Stimulated activated CD4-positive, alpha-beta T cell treated with anti-CD3 and anti-CD28 coated beads, Interleukin-15, amount 100 ng/mL, for 48 hours (primary cell): ENCODE measurements at regions not wholly inside any gene's neighbourhood (a gene's known extent, or its start where the extent isn't known, plus 50 kb on each side); places are given as distances from the start of the nearest gene placed in this dataset.

Experiments
- DNase-seq, 2 donors: peaks; one replicate each; pipeline ENCODE4 v3.0.0-alpha.2; 2020; ENCODE audit warnings: low read depth in 2 of 2

DNA sequence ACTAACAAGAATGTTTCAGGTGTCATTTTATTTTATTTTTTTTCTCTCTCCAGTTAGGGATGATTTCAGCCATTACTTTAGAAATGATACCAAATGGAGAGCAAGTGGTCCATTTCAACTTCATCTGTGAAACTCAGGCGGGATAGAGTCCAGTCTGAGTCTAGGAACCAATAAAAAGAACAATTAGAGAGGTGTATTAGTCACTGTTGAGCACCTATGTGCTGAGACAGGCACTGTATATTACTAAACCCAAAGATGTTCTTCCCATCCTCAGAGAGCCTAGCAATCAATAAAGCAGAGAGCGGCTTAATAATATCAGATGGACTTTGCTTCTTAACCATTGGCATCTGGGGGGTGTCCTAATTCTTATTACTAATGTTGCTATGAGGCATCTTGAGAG lies 410.3 kb upstream of the SLC24A2 start:
- no peak for DNase-seq

DNA sequence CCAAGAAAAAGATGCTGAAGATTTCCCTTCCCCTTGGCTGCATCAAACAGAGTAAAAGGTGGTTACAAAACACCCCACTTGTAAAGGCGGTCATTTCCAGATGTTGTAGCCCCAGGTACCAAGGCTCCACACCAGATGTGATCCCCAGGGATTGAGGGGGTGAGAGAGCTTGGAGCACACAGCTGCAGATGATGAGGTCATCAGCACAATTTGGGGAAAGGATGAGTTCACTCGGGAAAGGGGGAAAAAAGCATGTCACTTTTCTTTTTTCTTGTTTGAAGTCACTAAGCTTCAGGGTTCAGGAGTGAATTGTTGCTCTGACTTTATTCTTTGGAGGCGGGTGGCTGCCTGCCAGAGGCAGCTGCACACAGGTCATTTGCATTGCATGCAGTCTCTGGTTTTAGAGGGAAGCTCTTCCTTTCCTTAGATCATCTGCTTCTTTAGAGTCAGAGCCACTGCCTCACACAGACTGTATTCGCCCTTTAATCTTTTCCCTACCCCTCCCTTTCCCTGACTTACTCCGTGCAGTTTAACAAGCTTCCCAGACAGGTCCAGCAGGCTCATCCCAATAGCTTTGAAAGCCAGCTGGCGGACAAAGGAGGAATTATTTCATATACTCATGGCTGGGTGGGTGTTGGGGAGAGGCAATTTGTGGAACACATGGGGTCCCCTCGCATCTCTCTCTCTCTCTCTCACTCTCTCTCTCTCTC lies 409.3 kb upstream of the SLC24A2 start:
- no peak for DNase-seq

DNA sequence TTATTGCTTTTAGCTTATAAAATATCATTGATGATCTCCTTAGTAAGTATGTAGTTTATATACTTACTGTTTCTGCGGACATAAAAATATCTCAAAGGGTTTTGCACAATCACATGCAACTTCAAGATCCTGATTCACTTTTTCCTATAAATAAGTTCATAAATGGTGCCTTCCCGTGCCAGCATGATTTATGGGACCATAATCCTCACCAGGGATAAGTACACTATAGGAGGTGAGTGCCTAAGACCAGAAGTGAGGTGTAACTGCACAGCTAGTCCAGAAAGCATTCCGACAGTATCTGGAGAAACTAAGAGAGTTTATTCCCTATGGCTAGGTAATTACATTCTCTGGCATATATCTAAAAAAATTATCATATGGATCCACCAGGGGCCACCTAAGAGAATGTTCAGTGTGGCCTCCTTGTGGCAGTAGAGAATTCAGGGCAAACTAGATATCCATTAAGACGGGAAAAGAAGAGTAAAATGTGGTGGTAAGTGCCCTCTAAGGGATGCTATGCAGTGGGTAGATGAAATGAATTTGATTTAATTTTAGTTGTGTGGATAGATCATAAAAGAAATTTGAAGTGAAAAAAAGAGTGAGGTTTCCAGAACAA lies 402.5 kb upstream of the SLC24A2 start:
- DNase-seq = no peak

DNA sequence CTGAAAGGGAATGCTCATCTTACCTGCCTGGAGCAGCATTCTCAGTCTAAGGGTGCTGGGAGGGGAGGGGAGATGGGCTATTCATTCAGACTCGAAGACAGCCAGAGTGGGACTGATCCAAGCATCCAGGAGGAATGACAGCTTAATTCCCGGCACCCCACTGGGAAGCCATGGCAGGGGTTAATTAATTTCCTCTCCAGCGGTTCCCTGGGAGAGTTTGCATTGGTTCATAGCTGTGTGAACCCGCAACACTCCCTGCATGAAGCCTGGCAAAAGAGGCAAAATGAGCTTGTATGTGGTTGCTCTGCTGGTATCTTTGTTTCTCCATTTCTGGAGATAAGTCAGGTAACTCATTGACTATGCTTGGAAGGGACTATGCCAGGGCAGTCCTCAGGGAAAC lies 401.0 kb upstream of the SLC24A2 start:
- DNase-seq = no peak

DNA sequence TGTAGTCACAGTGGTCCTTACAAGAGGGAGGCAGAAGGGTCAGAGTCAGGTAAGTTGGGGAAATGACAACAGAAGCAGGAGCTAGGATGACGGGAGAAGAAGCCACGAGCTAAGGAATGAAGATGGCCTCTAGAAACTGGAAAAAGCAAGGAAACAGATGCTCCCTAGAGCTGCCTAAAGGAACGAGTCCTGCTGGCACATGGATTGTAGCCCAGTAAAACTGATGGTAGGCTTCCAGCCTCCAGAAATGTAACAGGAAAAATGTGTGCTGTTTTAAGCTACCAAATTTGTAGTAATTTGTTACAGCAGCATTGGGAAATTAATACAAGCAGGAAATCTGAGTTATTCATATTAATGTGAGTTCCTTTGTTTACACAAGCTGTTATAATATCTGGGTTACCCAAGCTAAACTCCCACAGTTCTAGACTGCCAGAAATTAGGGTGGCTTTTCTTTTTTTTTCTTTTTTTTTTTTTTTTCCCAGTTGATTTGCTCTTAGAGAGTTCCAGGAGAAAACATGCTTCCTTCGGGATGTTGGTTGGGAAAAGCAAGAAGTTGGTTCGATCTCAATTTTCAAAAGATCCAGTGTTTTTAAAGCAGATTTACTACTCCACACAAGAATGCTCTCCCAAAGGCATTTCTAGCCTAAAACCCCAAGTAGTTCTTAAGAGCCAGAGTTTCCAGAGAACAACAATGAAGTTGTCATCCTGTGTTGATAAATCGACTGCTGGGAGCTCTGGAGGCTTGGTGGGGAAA lies 400.0 kb upstream of the SLC24A2 start:
- DNase-seq = no peak

DNA sequence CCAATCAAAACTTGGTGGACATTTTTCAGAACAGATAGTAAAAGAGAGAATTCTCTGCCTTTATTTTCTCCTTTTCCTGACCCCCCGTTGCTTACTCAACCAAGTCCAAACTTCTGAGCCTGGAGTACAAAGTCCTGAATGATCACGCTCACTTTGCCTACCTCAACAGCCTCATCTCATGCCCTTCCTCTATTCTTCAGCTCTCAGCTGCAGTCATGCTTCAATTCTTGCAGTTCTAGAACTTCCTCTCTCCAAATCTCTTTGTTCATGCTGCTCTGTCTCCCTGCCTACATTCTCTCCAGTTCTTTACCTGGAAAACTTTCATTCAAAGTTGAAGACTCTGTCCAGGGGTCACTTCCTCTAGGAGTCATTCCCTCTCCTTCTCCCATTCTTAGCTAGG lies 398.5 kb upstream of the SLC24A2 start:
- DNase-seq = no peak

DNA sequence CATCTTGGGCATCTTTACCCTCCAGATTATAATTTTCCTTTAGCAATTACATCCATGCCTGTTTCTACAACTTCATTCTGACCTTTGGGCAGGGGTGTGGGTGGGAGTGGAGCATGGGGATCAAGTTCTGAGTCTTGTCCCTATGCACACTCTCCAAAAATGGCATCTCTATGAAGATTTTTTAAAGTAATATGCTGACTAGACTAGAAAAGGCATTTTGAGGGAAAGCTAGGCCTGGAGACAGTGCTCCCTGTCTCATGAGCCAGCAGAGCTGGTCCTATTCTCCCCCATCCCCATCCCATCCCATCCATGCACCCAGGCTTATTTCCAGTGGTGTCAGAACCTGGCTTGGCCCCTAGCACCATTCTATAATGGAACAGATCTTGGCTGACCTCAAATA lies 398.0 kb upstream of the SLC24A2 start:
- no peak for DNase-seq

DNA sequence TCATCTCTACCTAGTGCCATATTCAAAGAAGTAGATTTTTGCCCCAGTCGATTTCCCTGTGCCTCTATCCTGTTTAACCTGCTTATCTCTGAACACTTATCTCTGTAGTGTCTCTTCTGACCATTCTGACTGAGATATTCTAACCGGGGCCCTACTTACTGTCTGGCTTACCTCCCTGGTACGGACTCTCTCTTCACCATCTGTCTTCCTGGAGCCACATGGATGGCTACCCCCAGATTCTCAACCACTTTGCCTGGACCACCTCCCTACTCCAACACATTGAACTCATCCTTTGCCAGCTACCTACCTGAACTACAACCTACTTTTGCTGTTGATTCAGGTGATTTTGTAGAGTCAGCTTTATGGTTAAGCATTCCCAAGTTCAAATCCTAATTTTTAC lies 397.4 kb upstream of the SLC24A2 start:
- no peak for DNase-seq

DNA sequence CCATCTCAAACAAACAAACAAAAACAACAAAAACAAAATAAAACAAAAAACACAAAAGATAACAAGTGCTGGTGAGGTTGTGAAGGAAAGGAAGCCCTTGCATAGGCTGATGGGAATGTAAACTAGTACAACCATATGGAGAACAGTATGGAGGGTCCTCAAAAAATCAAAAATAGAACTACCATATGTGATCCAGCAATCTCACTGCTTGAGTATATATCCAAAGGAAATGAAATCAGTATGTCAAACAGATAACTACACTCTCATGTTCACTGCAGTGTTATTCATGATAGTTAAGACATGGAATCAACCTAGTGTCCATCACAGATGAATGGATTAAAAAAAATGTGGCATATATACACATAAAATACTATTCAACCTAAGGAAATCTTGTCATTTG lies 395.7 kb upstream of the SLC24A2 start:
- no peak for DNase-seq

DNA sequence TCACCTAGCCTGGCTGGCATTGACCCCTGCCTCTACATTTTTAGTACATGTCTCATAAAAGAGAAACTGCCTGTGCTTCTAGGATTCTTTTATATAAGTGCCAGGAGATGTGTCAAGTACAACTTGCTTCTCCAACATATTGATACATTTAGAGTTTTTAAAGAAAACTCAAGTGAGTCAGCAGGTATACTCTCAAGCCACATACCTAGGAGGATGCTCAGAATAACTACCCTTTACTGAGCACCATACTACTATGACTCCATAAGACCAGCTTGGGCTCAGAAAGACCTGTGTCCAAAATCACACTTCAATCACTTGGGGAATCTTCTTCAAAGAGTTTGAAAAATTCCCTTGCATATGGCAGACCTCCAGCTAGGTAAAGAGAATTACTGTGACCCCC lies 389.8 kb upstream of the SLC24A2 start:
- no peak for DNase-seq

DNA sequence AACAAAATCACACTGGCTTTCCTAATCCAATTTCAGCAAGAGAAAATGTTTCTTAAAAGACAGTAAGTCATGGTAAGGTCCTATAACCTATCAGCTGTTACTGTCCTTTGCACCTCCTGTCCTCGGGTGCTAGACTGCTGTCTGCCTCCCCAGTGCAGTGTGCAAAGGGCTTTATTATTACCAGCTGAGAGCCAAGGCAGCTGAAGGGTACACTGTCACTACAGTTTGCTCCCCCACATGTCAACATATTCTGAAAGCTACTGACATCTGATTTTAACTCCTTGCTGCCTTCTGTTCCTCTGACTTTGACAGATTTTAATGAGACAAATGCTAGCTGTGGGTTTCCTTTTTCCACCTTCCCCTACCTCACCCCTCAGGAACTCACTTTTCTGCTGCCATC lies 389.4 kb upstream of the SLC24A2 start:
- DNase-seq = no peak

DNA sequence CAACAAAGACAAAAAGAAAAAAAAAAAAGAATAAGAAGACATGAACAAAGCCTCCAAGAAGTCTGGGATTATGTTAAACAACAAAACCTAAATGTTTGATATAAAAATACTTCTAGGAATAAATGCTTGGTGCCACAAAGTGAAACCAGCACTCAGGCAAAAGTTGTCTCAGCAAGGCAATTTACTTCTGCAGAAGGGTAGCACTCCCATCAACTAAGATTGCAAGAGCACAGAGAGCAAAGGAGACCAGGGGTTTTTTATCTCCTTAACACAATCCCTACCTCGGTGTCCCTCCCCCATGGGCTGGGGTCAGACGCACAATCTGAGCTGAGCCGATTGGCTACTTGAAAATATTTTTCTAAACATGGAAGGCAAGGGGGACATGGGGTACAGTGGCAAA lies 381.3 kb upstream of the SLC24A2 start:
- DNase-seq = no peak

DNA sequence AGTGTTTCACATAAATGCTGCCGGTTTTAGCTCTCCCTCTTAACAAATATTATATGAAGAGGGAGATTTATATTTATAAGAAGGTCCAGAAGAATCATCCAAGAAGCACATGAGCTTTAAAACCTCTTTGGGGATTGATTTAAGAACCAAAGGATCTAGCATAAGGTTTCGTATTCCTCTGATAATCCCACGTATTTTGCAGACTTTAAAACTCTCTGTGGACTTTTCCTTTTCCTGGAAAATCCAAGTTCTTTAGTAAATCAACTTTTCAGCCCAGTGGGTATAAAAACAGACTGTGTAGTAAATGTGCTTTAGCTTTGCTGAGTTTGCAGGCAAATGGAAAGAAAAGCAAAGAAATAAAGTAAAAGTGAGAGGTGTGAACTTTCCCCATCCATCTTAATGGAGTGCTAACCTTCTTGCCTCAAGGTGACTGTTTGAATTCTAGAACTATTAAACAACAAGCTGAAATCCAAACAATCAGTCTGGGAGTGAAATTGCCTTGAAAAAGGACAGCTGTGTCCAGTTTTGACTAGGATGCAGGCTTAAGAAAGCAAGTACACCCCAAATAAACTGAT lies 363.4 kb upstream of the SLC24A2 start:
- no peak for DNase-seq

DNA sequence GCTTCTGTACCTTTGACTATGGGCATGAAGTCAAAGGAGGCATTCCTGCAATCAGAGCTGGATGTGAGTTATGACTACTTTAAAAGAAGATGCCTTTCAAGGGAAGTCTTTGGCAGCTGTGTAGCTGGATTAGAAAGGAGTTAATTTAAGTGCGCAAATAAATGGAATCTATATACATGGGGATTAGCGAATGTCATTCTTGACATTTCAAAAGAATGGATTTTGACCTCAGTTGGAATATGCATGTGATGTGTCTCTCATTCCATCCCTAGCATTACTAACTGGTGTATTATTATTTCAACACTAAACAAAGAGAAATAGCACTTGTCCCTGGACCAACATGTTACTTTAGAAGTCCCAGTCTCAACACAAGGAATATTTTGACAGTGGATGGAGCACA lies 359.6 kb upstream of the SLC24A2 start:
- no peak for DNase-seq

DNA sequence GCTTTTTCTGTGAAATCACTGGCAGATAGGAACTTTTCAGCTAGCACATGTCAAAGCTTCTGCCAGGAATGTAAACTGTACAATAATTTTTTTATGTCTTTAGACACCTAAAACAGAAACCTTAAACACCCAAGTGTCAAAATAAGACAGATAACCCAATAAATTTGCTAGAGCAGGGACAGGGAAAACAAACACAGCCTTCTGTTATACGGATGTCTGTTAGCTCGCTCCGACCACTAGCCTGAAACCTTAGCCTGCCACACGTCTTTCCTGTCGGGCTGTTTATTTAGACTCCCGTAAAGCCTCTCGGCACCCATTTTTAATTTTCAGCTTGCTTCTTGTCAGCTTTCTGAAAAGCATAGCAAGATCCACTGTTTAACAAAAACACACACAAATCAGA lies 355.4 kb upstream of the SLC24A2 start:
- DNase-seq = no peak

DNA sequence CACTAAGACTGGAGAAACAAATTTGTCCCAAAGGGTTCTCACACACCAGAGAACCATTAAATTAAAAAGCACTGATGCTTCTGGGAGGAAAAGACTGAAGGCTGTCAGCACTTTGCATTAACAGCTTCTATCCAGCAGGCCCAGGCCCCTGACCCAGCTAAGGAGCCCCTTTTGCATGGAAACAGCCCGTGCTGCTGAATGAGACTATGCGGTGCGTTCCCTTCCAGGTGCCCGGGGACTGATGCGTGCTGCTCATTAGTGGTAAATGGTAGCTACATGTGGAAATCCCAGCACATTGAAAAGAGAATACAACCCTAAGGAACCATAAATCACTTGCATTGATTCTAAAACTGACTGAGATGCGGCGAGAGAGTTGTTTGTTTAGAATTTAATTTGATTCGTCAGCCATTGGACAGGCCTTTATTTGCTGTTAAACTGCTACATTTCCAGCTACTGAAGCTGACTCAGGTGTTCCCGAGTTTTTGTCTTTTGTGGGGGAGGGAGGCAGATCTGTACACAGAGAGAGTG lies 351.0 kb upstream of the SLC24A2 start:
- no peak for DNase-seq

DNA sequence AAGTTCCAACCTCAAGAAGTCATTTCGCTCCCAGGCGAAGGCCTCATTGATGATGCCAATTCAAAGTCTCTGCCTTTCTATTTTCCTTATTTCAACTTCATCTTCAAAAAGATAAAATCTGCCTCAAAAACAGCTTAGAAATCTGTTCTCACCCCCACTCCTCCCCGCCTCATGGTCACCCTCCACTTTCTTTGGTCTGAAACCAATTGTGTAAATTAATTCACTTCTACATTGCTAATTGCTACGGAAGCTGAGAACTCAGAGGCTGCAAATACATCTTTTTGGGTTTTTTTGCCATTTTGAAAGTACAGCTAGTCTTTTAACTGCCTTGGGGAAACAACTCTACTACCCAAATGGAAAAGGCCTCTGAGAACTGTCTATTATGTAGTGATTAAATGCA lies 350.0 kb upstream of the SLC24A2 start:
- no peak for DNase-seq

DNA sequence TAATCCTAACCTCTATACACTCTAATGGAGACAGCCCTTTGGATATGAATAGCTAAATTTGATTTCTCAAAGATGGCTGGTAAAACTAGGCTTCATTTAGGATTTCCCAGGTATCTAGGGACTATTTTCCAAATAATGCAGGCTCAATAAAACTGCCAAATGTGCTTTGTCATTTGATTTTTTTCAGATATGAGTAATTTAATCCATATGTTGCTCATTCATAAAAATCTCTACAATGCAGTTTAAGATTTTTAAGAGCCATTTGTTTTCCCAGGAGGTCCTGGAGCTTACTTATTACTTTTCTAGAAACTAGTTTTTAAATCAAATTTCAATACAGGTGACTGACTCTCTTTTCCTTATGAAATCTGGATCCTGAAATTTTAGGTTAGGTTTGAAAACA lies 349.3 kb upstream of the SLC24A2 start:
- no peak for DNase-seq

DNA sequence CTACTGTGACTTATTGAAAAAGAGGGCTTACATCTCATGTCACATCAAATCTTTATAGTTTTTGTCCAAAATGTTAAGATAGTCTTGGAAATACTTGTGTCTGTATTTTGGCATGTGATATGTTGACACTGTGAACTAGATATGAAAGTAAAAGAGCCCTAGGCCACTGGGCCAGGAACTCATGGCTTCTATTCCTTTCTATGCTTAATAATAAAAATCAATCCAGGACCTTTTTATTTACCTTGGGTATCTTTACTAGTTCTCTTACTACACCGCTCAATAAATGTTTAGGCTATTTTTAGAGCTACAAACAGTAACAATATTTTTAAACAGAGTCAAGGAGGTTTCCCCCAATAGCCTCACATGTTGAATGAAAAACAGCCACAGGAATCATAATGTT lies 348.6 kb upstream of the SLC24A2 start:
- no peak for DNase-seq

DNA sequence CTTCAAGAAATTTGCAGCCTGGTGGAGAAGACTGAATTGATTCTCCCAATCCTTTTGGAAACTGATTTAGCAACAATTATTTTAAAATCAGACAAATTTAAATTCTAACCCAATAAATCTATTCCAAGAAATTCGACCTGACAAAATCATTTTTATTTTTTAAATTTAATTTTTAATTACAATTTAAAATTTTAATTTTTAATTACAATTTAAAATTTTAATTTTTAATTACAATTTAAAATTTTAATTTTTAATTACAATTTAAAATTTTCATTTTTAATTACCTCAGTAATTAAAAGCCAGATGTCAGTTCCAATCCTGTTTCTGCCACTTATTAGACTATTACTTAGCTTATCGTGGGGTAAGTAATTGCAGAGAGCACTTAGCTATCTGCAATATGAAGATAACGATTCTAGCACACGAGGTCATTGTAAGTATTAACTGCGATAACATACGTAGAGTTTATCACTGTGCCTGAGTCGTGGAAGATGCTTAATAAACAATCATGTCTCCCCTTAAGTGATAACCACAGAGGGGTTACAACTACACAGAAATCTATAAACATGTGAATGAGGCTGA lies 346.4 kb upstream of the SLC24A2 start:
- DNase-seq = no peak

DNA sequence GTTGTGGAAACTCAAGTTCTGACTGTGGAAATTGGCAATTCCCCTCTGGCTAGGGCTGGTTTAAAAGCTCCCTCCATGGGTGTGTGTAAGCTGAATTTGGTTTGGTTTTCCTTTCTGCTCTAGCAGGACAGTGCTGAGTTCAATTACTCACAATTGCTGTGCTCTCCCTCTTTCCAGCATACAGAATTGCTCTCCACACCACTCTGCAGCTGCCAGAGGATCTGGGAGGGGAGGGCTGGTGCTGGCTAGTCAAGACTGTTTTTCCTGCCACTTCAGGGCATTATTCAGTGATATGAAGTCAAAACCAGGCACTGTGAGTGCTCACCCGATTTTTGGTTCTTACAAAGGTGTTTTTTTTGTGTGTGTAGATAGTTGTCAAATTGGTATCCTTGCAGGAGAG lies 336.9 kb upstream of the SLC24A2 start:
- no peak for DNase-seq

DNA sequence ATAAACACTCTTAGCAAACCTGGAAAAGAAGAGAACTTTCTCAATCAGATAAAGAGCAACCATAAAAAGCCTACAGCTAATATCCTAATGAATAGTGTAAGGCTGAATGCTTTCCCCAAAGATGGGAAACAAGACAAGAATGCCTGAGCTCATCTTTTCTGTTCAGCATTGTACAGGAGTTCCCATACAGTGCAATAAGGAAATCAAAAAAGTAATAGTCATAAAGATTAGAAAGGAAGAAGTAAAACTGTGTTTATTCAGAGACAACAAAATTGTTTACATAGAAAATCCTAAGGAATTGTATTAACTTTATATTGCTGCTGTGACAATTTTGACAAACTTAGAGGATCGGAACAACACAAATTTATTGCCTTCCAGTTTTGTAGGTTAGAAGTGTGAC lies 330.7 kb upstream of the SLC24A2 start:
- no peak for DNase-seq
